KMS-11 (cell line): ENCODE measurements at regions not wholly inside any gene's neighbourhood (a gene's known extent, or its start where the extent isn't known, plus 50 kb on each side); places are given as distances from the start of the nearest gene placed in this dataset.

ENCODE experiments used
- H2AFZ ChIP-seq: fragments of 200-600 bp; sonication (generic); 2 replicates; pipeline ENCODE4 v1.6.1; 2016; ENCODE audit warnings: antibody characterized with exemption, mixed run types, low read depth
- H3K27ac ChIP-seq: fragments of 200-600 bp; sonication (generic); 2 replicates; pipeline ENCODE4 v1.6.1; 2016; ENCODE audit warnings: mild to moderate bottlenecking, mixed run types
- H3K27me3 ChIP-seq: fragments of 200-600 bp; sonication (generic); 2 replicates; pipeline ENCODE4 v1.6.1; 2017; ENCODE audit warnings: mild to moderate bottlenecking, low read depth, mixed run types, moderate library complexity; ENCODE audit not compliant: insufficient read depth
- H3K36me3 ChIP-seq: fragments of 200-600 bp; sonication (generic); 2 replicates; pipeline ENCODE4 v1.6.1; 2017; ENCODE audit warnings: mild to moderate bottlenecking, mixed run types; ENCODE audit not compliant: insufficient read depth
- H3K4me1 ChIP-seq: fragments of 200-600 bp; sonication (generic); 2 replicates; pipeline ENCODE4 v1.6.1; 2016; ENCODE audit warnings: mild to moderate bottlenecking, low read depth, mixed run types; ENCODE audit not compliant: poor library complexity, severe bottlenecking
- H3K4me2 ChIP-seq: fragments of 200-600 bp; sonication (generic); 2 replicates; pipeline ENCODE4 v1.7.0; 2016; ENCODE audit warnings: mild to moderate bottlenecking, mixed run types
- H3K4me3 ChIP-seq: fragments of 200-600 bp; sonication (generic); IDR thresholded peaks from 2 replicates; pipeline ENCODE4 v1.6.1; 2017; ENCODE audit warnings: low read depth, low read length, mixed read lengths; ENCODE audit not compliant: insufficient read depth
- H3K79me2 ChIP-seq: fragments of 200-600 bp; sonication (generic); 2 replicates; pipeline ENCODE4 v1.6.1; 2016; ENCODE audit warnings: low read depth, mixed run types; ENCODE audit not compliant: insufficient read depth
- H3K9ac ChIP-seq: fragments of 200-600 bp; sonication (generic); 2 replicates; pipeline ENCODE4 v1.6.1; 2016; ENCODE audit warnings: mild to moderate bottlenecking, mixed run types
- H4K20me1 ChIP-seq: fragments of 200-600 bp; sonication (generic); 2 replicates; pipeline ENCODE4 v1.6.1; 2016; ENCODE audit warnings: mild to moderate bottlenecking, mixed run types; ENCODE audit not compliant: insufficient read depth
- TF ChIP-seq, protein P1 (sequence below): fragments of 200-600 bp; sonication (generic); conservative IDR thresholded peaks from 2 replicates; pipeline ENCODE4 v1.6.1; 2017; ENCODE audit warnings: low read depth, mild to moderate bottlenecking, antibody characterized with exemption, low read length, moderate library complexity, mixed read lengths

DNA sequence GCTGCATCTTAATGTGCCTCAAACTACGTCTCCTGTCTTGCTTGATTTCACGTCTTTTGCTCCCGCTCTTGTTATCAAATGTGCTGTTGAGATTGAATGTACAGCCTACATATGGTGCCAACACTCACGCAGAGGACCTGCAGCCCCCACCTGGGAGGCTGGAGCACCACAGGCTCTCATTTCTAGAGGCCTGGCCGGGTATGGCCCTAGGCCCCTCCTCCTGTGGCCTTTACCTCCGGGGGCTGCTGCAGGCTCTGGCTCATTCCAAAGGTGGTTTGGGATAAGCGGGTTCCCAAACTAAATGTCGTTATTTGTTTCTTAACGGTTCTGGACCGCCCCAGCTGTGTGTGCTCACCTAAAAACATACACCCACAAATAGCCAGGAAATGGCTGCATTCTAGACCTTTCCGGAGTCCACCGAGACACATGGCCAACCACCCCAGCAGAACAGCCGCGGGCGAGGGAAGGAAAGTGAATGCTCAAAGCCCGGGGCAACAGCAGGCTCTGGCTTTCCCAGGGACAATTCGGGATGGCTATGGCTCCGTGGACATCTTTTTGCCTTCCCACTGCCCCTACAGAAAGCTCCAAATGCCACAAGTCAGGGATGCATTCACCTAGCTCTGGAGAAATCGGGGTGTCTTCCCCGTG lies 105.9 kb downstream of the ENGASE start:
- H3K36me3 ChIP-seq, result no peaks in the 10 kb centered on the region
- peaks cover 93% of the 10 kb centered on the region for H3K27me3 ChIP-seq
- no peak overlapping the region for H3K4me3 ChIP-seq
- no peaks in the 10 kb centered on the region for H3K4me1 ChIP-seq
- no peak overlapping the region for H2AFZ ChIP-seq
- H4K20me1 ChIP-seq, result no peaks in the 10 kb centered on the region
- no peak overlapping the region for H3K27ac ChIP-seq
- H3K79me2 ChIP-seq, result no peaks in the 10 kb centered on the region
- TF ChIP-seq, protein P1, sequence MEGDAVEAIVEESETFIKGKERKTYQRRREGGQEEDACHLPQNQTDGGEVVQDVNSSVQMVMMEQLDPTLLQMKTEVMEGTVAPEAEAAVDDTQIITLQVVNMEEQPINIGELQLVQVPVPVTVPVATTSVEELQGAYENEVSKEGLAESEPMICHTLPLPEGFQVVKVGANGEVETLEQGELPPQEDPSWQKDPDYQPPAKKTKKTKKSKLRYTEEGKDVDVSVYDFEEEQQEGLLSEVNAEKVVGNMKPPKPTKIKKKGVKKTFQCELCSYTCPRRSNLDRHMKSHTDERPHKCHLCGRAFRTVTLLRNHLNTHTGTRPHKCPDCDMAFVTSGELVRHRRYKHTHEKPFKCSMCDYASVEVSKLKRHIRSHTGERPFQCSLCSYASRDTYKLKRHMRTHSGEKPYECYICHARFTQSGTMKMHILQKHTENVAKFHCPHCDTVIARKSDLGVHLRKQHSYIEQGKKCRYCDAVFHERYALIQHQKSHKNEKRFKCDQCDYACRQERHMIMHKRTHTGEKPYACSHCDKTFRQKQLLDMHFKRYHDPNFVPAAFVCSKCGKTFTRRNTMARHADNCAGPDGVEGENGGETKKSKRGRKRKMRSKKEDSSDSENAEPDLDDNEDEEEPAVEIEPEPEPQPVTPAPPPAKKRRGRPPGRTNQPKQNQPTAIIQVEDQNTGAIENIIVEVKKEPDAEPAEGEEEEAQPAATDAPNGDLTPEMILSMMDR, result no peak
- no peak overlapping the region for H3K9ac ChIP-seq
- H3K4me2 ChIP-seq, result no peak overlapping the region

DNA sequence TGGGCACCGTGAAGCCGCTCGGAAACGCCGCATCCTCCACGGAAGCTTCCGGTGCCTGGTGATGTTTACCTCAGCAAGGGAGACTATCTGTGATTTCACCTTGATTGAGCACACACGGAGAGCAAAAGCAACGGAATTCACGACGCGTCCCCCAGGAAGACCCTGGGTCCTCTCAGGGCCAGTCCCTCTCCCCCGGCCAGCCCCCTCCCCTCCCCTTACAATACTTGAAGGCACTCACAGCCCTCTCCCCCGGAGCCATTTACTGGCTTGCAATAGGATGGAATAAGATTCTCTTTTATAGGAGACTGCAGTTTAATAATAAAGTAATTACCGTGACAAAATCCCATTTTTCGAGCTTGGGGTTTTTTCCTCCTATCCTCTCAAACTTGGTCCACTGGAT lies 104.7 kb downstream of the ENGASE start:
- peaks cover 94% of the 10 kb centered on the region for H3K27me3 ChIP-seq
- no peaks in the 10 kb centered on the region for H3K4me1 ChIP-seq
- H4K20me1 ChIP-seq, result no peaks in the 10 kb centered on the region
- H3K79me2 ChIP-seq, result no peaks in the 10 kb centered on the region
- TF ChIP-seq, protein P1, result no peak
- H3K9ac ChIP-seq, result no peak overlapping the region
- no peak overlapping the region for H3K4me2 ChIP-seq
- H3K27ac ChIP-seq, result no peak overlapping the region
- no peak overlapping the region for H2AFZ ChIP-seq
- H3K4me3 ChIP-seq, result no peak overlapping the region
- H3K36me3 ChIP-seq, result no peaks in the 10 kb centered on the region

- Histone ChIP-seq H2AFZ (no peak overlapping the region), H3K36me3 (no peaks in the 10 kb centered on the region), H3K9ac (no peak overlapping the region), H3K4me1 (no peaks in the 10 kb centered on the region), H3K4me2 (no peak overlapping the region), H4K20me1 (no peaks in the 10 kb centered on the region), H3K79me2 (no peaks in the 10 kb centered on the region), H3K27ac (no peak overlapping the region), H3K27me3 (peaks cover 98% of the 10 kb centered on the region), H3K4me3 (no peak overlapping the region)
- TF ChIP-seq, protein P1, result no peak
These were observed 103.3 kb downstream of the ENGASE start for GRCh38 chr17:79177877-79178276.

DNA sequence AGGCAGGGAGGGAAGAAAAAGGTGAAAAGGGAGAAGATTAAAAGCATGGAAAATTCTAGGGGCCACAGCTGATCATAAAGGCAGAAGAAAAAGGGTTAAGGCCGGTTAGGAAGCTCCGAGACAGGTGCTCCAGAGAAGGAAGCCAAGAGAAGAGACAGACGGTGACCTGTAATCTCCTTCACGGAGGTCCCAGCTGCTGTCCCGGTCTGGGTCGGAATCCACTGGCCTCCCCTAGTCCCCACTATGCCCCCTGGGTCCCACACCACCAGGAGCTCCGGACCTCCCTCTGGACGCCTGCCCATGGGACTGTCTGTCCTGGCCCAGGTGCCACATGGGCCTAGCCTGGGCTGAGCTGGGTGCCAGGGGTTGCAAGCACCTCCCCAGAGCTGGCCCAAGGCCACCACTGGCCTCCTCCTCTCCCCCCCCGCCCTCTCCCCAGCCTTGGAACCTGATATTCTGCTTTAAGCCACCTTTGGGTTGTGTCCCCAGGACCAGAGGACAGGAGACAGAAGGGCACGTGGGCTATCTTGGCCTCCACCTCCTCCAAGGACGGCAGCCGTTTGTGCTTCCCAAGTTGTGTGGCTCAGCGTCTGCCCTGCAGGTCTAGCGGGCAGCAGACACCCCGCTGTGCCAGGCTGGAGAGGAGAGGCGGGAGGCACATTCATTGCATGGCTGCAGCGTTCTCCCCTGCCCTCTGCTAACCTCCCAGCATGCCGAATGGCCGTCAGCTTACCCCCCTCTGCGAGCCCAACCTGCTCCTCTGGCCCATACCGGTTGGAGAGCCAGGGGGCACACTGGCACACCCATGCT lies 102.4 kb downstream of the ENGASE start:
- H2AFZ ChIP-seq, result no peak overlapping the region
- H3K4me1 ChIP-seq, result no peaks in the 10 kb centered on the region
- H4K20me1 ChIP-seq, result no peaks in the 10 kb centered on the region
- peaks cover 100% of the 10 kb centered on the region for H3K27me3 ChIP-seq
- no peak overlapping the region for H3K9ac ChIP-seq
- no peak overlapping the region for H3K4me3 ChIP-seq
- H3K36me3 ChIP-seq, result no peaks in the 10 kb centered on the region
- H3K27ac ChIP-seq, result no peak overlapping the region
- no peak overlapping the region for H3K4me2 ChIP-seq
- H3K79me2 ChIP-seq, result no peaks in the 10 kb centered on the region
- TF ChIP-seq, protein P1, result no peak
